GM12864 (cell line): ENCODE measurements at regions not wholly inside any gene's neighbourhood (a gene's known extent, or its start where the extent isn't known, plus 50 kb on each side); places are given as distances from the start of the nearest gene placed in this dataset.
"Not testable (repeated sequence)": the region's sequence is repeated elsewhere in the genome, so short reads cannot be mapped to it uniquely, and the experiment has no call there.

Source experiments
- DNase-seq: peaks from one replicate; pipeline ENCODE4 v3.0.0-alpha.2; 2011; ENCODE audit warnings: low read depth
- H3K4me3 ChIP-seq: 2 replicates; pipeline ENCODE4 v1.5.1; 2011; ENCODE audit warnings: mild to moderate bottlenecking, low read depth, low read length, control low read depth
- TF ChIP-seq, protein P1 (sequence below): IDR thresholded peaks from 2 replicates; pipeline ENCODE4 v1.5.1; 2011; ENCODE audit warnings: low read depth, mild to moderate bottlenecking, moderate library complexity, low read length, control low read depth, inconsistent platforms; ENCODE audit errors: missing control alignments

DNA sequence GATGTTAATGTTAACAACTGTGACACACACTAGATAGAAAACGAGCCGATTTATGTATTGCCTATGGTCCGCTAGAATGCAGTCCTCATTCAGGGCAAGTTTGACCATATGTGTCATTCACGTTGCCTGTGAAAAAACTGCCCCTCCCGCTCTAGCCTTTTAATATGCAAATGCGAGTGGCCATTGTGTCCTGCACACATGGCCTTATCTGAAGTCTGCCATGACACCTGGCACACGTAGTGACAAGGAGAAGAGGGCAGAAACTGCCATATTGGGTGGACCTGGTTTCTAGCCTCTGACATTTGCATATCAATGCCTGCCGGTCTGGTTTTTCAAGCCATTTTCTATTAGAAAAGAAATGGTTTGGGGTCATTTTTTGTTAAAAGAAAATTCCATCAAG lies 303.3 kb upstream of the TECRL start:
- no peak overlapping the region for H3K4me3 ChIP-seq
- no peak for DNase-seq
- TF ChIP-seq, protein P1, sequence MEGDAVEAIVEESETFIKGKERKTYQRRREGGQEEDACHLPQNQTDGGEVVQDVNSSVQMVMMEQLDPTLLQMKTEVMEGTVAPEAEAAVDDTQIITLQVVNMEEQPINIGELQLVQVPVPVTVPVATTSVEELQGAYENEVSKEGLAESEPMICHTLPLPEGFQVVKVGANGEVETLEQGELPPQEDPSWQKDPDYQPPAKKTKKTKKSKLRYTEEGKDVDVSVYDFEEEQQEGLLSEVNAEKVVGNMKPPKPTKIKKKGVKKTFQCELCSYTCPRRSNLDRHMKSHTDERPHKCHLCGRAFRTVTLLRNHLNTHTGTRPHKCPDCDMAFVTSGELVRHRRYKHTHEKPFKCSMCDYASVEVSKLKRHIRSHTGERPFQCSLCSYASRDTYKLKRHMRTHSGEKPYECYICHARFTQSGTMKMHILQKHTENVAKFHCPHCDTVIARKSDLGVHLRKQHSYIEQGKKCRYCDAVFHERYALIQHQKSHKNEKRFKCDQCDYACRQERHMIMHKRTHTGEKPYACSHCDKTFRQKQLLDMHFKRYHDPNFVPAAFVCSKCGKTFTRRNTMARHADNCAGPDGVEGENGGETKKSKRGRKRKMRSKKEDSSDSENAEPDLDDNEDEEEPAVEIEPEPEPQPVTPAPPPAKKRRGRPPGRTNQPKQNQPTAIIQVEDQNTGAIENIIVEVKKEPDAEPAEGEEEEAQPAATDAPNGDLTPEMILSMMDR = no peak

- no peak overlapping the region for H3K4me3 ChIP-seq
- TF ChIP-seq, protein P1 = no peak
- DNase-seq = no peak
These were observed 296.7 kb upstream of the TECRL start for GRCh38 chr4:64705989-64706388.

DNA sequence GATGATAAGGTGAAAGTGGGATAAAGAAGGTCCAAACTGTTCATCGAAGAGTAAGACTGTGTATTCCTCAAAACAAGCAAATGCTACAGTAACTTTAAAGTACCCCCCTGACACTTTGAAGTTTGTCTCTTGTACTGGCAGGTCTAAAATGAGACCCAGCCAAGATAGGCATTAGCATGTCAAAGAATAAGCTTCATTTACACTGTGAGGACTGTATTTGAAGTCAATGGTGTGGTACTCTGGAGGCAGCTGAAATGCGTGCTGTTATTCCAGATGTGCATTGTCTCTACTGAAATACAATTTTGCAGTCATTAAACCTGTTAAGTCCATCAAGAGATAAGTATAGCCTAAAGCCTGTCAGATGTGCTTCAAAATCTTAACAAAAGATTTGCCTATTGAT lies 288.9 kb upstream of the TECRL start:
- no peak overlapping the region for H3K4me3 ChIP-seq
- TF ChIP-seq, protein P1 = no peak
- DNase-seq = no peak

DNA sequence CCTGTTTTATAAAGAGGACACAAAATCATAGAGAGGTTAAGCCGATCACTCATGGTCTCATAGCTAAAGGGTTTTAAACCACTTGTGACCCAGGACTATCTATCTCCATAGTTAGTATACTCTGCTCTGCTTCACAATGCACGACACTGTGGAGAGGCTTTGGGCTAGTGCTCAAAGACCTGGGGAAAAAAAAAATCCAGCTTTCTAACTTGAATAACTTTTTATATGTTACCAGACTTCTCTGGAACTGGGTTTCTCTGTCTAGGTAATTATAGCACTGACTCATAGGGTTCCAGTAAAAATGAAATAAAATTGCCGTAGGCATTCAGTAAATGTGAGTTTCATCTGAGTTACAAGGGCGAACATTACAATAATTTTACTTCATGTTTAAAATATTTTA lies 273.7 kb upstream of the TECRL start:
- DNase-seq = no peak
- TF ChIP-seq, protein P1 = no peak
- H3K4me3 ChIP-seq = no peak overlapping the region

GRCh38 chr4:64682481-64682880 lies 273.2 kb upstream of the TECRL start:
- no peak for DNase-seq
- TF ChIP-seq, protein P1 = no peak
- no peak overlapping the region for H3K4me3 ChIP-seq

DNA sequence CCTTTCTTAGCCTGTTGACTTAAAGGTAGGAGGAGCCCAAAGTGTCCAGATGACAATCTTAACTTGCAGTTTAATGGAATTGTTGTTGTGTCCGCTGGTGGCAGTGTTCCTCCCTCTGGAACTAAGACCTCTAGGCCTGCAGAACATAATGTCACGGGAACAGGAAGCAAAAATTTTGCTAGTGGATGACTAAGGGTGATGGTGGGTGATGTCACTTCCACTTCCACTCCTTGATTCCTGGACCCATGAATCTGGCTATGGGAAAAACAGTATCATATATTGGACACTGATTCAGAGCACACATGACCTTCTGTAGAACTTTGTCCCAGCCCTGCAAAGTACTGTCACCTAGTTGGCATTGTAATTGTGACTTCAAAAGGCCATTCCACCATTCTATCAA lies 263.9 kb upstream of the TECRL start:
- DNase-seq, H3K4me3 ChIP-seq: not testable (repeated sequence)

DNA sequence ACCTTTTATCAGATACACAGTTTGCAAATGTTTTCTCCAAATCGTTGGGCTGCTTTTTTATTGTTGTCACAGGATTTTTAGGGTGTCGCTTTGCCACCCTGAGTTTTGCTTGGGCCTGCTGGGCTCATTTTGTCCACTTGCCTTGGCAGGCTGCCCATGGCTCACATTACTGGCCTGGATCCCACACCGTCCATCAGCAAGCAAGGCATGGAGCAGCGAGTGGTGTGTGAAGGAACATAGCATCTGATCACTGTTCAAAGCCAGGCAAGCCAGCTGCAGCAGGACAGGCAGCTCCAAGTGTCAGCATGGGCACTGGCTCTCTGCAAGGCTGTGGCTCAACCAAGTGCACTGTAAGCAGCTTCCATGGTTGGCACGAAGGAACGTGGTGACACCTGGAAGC lies 261.4 kb upstream of the TECRL start:
- TF ChIP-seq, protein P1 = no peak
- no peak for DNase-seq

GRCh38 chr4:64643841-64644240 lies 234.6 kb upstream of the TECRL start:
- DNase-seq = no peak
- TF ChIP-seq, protein P1 = no peak
- H3K4me3 ChIP-seq = no peak overlapping the region

More for the DNA sequence above, 261.4 kb upstream of the TECRL start:
- H3K4me3 ChIP-seq = no peak overlapping the region
